ENCODE measurements at regions not wholly inside any gene's neighbourhood (a gene's known extent, or its start where the extent isn't known, plus 50 kb on each side); places are given as distances from the start of the nearest gene placed in this dataset.

DNA sequence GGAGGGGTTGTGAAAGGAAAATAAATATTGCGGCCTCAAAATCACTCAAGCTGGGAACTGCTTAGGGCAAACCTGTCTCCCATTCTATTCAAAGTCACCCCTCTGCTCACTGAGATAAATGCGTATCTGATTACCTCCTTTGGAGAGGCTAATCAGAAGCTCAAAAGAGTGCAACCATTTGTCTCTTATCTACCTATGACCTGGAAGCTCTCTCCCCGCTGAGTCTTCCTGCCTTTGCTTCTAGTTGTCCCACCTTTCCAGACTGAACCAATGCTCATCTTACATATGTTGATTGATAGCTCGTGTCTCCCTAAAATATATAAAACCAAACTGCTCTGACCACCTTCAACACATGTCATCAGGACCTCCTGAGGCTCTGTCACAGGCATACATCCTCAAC lies 91.6 kb upstream of the CAMK1G start:
- ATAC-seq (no peak), DNase-seq (ENCODE audit: low spot score) (no peak)
- Histone ChIP-seq H3K4me1 (ENCODE audit: insufficient read depth) (0 out of 2 replicates have a peak, but pooled peaks cover 7% of the 10 kb centered on the region), H3K4me3 (no peak overlapping the region), H3F3A (replicated peaks; ENCODE audit: low read depth) (no peaks in the 10 kb centered on the region), H3K4me2 (no peak overlapping the region), H4K20me1 (replicated peaks; ENCODE audit: insufficient read depth) (no peaks in the 10 kb centered on the region), H3K36me3 (ENCODE audit: insufficient read depth) (no peaks in the 10 kb centered on the region; the same call in 1 of the 2 replicates), H3K79me2 (replicated peaks; ENCODE audit: insufficient read depth) (no peaks in the 10 kb centered on the region), H3K27me3 (ENCODE audit: insufficient read depth) (no peaks in the 10 kb centered on the region), H2AFZ (no peak overlapping the region), H3K9me2 (ENCODE audit: insufficient read depth) (no peaks in the 10 kb centered on the region; the same call in 1 of the 2 replicates), H3K27ac (ENCODE audit: low read depth) (no peak overlapping the region)
- Mint-ChIP-seq H3K36me3 (ENCODE audit: low read depth) (peaks cover 7% of the 10 kb centered on the region; the same call in 2 of the 3 replicates), H3K27me3 (ENCODE audit: insufficient read depth, low read depth, poor library complexity) (no peaks in the 10 kb centered on the region), H3K4me1 (peaks cover 15% of the 10 kb centered on the region), H3K27ac (no peak overlapping the region), H3K4me3 (no peak overlapping the region), H3K9me3 (peaks cover 13% of the 10 kb centered on the region; the same call in 2 of the 3 replicates)
- TF ChIP-seq STAT1 (IDR thresholded peaks at IDR 0.05; ENCODE audit: unreplicated experiment) (no peak), EZH2 (IDR thresholded peaks at IDR 0.05; ENCODE audit: low read depth, unreplicated experiment) (no peak), POLR2AphosphoS5 (IDR thresholded peaks at IDR 0.05; ENCODE audit: low read depth) (no peak), NANOG (IDR thresholded peaks at IDR 0.05; ENCODE audit: borderline replicate concordance) (no peak)

GRCh38 chr1:209493559-209493958 lies 90.0 kb upstream of the CAMK1G start:
- ATAC-seq, result no peak
- H3K27me3 Mint-ChIP-seq (ENCODE audit: insufficient read depth, low read depth, poor library complexity), result no peaks in the 10 kb centered on the region
- no peak overlapping the region for H3K4me3 Mint-ChIP-seq
- peaks cover 19% of the 10 kb centered on the region for H3K4me1 Mint-ChIP-seq
- no peak for DNase-seq (ENCODE audit: low spot score)
- H3F3A ChIP-seq (replicated peaks; ENCODE audit: low read depth), result no peaks in the 10 kb centered on the region
- H4K20me1 ChIP-seq (replicated peaks; ENCODE audit: insufficient read depth), result no peaks in the 10 kb centered on the region
- H3K36me3 ChIP-seq (ENCODE audit: insufficient read depth), result no peaks in the 10 kb centered on the region; the same call in 1 of the 2 replicates
- no peak overlapping the region for H3K27ac ChIP-seq (ENCODE audit: low read depth)
- no peak overlapping the region for H3K27ac Mint-ChIP-seq
- no peak overlapping the region; the same call in 1 of the 2 replicates for H2AFZ ChIP-seq
- H3K4me1 ChIP-seq (ENCODE audit: insufficient read depth), result 0 out of 2 replicates have a peak, but pooled peaks cover 7% of the 10 kb centered on the region
- no peak overlapping the region for H3K4me2 ChIP-seq
- peaks cover 15% of the 10 kb centered on the region; the same call in 2 of the 3 replicates for H3K9me3 Mint-ChIP-seq
- H3K36me3 Mint-ChIP-seq (ENCODE audit: low read depth), result peaks cover 7% of the 10 kb centered on the region; the same call in 2 of the 3 replicates
- no peaks in the 10 kb centered on the region for H3K27me3 ChIP-seq (ENCODE audit: insufficient read depth)
- peaks cover 2% of the 10 kb centered on the region; the same call in 1 of the 2 replicates for H3K9me2 ChIP-seq (ENCODE audit: insufficient read depth)
- H3K79me2 ChIP-seq (replicated peaks; ENCODE audit: insufficient read depth), result no peaks in the 10 kb centered on the region
- H3K4me3 ChIP-seq, result no peak overlapping the region
- TF ChIP-seq EZH2 (IDR thresholded peaks at IDR 0.05; ENCODE audit: low read depth, unreplicated experiment) (no peak), ZNF114 (CRISPR knock-in tag; IDR thresholded peaks at IDR 0.05) (no peak), EZH2phosphoT487 (IDR thresholded peaks at IDR 0.05; ENCODE audit: unreplicated experiment) (no peak), ZNF462 (CRISPR knock-in tag; IDR thresholded peaks at IDR 0.05) (no peak), ZNF331 (CRISPR knock-in tag; IDR thresholded peaks at IDR 0.05; ENCODE audit: low read depth) (no peak), POLR2AphosphoS5 (IDR thresholded peaks at IDR 0.05; ENCODE audit: low read depth) (no peak), JUNB (IDR thresholded peaks at IDR 0.05; ENCODE audit: unreplicated experiment) (no peak), CTCF (conservative IDR thresholded peaks at IDR 0.05; ENCODE audit: low read depth in 2 of 2) (no peak)
- TF ChIP-seq, protein P1, sequence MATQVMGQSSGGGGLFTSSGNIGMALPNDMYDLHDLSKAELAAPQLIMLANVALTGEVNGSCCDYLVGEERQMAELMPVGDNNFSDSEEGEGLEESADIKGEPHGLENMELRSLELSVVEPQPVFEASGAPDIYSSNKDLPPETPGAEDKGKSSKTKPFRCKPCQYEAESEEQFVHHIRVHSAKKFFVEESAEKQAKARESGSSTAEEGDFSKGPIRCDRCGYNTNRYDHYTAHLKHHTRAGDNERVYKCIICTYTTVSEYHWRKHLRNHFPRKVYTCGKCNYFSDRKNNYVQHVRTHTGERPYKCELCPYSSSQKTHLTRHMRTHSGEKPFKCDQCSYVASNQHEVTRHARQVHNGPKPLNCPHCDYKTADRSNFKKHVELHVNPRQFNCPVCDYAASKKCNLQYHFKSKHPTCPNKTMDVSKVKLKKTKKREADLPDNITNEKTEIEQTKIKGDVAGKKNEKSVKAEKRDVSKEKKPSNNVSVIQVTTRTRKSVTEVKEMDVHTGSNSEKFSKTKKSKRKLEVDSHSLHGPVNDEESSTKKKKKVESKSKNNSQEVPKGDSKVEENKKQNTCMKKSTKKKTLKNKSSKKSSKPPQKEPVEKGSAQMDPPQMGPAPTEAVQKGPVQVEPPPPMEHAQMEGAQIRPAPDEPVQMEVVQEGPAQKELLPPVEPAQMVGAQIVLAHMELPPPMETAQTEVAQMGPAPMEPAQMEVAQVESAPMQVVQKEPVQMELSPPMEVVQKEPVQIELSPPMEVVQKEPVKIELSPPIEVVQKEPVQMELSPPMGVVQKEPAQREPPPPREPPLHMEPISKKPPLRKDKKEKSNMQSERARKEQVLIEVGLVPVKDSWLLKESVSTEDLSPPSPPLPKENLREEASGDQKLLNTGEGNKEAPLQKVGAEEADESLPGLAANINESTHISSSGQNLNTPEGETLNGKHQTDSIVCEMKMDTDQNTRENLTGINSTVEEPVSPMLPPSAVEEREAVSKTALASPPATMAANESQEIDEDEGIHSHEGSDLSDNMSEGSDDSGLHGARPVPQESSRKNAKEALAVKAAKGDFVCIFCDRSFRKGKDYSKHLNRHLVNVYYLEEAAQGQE (IDR thresholded peaks at IDR 0.05; ENCODE audit: unreplicated experiment), result no peak

Data from GM23338 (cell line).